PFSK-1 (cell line): ENCODE measurements at regions not wholly inside any gene's neighbourhood (a gene's known extent, or its start where the extent isn't known, plus 50 kb on each side); places are given as distances from the start of the nearest gene placed in this dataset.

ENCODE experiments used
- FOXP2 ChIP-seq: optimal IDR thresholded peaks from 2 replicates; pipeline ENCODE3; 2011; ENCODE audit warnings: borderline replicate concordance, control low read depth, inconsistent platforms; ENCODE audit not compliant: insufficient read depth; ENCODE audit errors: extremely low read length, extremely low read depth
- POLR2AphosphoS5 ChIP-seq: IDR thresholded peaks from 2 replicates; pipeline ENCODE4 v1.6.1; 2012; ENCODE audit warnings: low read depth, mild to moderate bottlenecking, control low read depth, low read length, moderate library complexity
- SIN3A ChIP-seq: IDR thresholded peaks from 2 replicates; pipeline ENCODE4 v1.6.1; 2012; ENCODE audit warnings: mild to moderate bottlenecking, low read length, moderate library complexity, borderline replicate concordance; ENCODE audit not compliant: insufficient read depth
- TAF1 ChIP-seq: IDR thresholded peaks from 2 replicates; pipeline ENCODE4 v1.6.1; 2012; ENCODE audit warnings: low read length, control low read depth, borderline replicate concordance; ENCODE audit not compliant: insufficient read depth
- TF ChIP-seq, protein P1 (sequence below), 2 experiments: IDR thresholded peaks; 2 replicates each; pipeline versions ENCODE4 v1.6.1 to v1.8.0; 2011 to 2012; ENCODE audit warnings: low read depth in 2 of 2, low read length in 2 of 2, control low read depth in 1 of 2, inconsistent platforms in 1 of 2, mild to moderate bottlenecking in 1 of 2, moderate library complexity in 1 of 2; ENCODE audit not compliant: insufficient read depth in 1 of 2

DNA sequence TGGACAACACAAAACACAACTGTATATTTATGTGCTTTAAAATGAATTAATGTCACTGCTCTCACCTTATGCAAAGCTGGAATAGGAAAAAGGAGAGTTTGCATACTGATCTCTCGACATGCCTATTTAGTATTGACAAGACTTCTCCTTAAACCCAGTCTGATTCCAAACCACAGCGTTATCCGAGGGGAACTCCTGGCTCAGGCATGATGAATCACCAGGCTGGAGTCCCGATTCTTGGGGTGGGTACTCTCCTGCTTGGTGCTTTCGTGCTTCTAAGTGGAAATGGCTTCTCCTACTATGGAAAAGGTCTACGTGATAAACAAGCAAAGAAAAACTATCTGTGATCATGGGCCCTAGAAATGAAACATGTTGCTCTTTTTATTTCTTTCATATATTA lies 88.9 kb upstream of the SLC35G4 start:
- TF ChIP-seq, protein P1, sequence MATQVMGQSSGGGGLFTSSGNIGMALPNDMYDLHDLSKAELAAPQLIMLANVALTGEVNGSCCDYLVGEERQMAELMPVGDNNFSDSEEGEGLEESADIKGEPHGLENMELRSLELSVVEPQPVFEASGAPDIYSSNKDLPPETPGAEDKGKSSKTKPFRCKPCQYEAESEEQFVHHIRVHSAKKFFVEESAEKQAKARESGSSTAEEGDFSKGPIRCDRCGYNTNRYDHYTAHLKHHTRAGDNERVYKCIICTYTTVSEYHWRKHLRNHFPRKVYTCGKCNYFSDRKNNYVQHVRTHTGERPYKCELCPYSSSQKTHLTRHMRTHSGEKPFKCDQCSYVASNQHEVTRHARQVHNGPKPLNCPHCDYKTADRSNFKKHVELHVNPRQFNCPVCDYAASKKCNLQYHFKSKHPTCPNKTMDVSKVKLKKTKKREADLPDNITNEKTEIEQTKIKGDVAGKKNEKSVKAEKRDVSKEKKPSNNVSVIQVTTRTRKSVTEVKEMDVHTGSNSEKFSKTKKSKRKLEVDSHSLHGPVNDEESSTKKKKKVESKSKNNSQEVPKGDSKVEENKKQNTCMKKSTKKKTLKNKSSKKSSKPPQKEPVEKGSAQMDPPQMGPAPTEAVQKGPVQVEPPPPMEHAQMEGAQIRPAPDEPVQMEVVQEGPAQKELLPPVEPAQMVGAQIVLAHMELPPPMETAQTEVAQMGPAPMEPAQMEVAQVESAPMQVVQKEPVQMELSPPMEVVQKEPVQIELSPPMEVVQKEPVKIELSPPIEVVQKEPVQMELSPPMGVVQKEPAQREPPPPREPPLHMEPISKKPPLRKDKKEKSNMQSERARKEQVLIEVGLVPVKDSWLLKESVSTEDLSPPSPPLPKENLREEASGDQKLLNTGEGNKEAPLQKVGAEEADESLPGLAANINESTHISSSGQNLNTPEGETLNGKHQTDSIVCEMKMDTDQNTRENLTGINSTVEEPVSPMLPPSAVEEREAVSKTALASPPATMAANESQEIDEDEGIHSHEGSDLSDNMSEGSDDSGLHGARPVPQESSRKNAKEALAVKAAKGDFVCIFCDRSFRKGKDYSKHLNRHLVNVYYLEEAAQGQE (IDR thresholded peaks at IDR 0.05; ENCODE audit: insufficient read depth in 1 of 2, low read depth in 2 of 2, low read length in 2 of 2) = no peak
- TF ChIP-seq FOXP2 (no peak), TAF1 (no peak), POLR2AphosphoS5 (no peak), SIN3A (no peak)

DNA sequence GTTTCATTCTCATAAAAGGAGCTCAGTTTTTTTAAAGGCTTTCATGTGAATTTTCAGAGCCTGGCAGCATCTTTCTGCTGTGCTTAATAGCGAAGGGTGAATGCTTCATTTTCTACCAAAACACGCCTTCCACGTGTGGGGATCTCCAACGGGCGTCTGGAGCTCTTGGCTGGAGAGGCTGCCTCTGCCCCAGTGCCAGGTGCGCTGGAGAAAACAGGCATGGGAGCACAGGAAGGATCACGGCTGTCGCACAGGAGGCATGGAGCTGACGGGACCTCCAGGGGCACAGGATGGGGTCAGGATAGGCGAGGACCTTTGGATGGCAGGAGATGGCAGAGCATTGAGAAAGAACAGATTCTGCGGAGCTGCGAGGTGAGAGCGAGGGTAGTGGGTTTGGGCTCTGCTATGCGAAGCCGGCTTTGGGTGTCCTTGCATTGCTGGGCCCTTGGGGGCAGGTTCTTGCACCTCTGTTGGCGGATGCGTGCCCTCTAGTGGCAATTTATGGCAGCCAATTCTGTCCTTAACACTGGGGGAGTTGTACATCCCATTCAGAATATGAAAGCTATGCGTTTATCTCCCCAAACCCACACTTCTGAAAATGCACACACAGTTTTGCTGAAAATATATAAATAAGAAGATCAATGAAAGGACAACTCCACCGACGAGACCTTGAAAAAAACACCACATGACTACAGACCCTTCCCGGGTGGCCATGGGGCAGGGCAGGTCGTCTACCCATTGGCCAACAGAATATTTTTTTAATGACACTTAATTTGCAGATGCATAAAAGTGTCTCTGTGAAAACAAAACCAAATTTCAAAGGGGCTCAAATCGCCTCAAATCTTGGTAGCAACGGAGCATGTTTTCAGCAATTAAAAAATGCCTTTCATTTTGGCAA lies 90.4 kb upstream of the SLC35G4 start:
- TF ChIP-seq, protein P1 (IDR thresholded peaks at IDR 0.05; ENCODE audit: insufficient read depth in 1 of 2, low read depth in 2 of 2, low read length in 2 of 2) = no peak
- no peak for TF ChIP-seq TAF1
- no peak for TF ChIP-seq FOXP2
- no peak for TF ChIP-seq SIN3A
- TF ChIP-seq POLR2AphosphoS5 = no peak

DNA sequence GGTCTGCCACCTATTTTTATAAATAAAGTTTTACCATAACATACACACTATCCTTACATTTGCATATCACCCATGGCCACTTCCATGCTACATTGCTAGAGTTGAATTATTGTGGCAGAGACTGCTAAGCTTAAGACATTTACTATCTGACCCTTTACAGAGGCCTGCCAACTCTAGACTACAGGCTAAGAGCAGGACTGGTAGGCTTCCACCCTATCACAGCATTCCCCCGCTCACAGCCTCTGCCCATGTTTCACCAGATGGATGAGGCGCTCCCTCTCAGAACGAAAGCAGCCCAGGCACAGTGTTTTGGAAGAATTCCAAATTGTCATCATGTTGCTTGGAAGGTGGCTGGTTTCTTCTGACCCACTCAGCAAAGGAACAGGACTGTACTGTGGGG lies 91.7 kb upstream of the SLC35G4 start:
- no peak for TF ChIP-seq FOXP2
- TF ChIP-seq POLR2AphosphoS5 = no peak
- TF ChIP-seq SIN3A = no peak
- TF ChIP-seq, protein P1 (IDR thresholded peaks at IDR 0.05; ENCODE audit: insufficient read depth in 1 of 2, low read depth in 2 of 2, low read length in 2 of 2) = no peak
- TF ChIP-seq TAF1 = no peak

DNA sequence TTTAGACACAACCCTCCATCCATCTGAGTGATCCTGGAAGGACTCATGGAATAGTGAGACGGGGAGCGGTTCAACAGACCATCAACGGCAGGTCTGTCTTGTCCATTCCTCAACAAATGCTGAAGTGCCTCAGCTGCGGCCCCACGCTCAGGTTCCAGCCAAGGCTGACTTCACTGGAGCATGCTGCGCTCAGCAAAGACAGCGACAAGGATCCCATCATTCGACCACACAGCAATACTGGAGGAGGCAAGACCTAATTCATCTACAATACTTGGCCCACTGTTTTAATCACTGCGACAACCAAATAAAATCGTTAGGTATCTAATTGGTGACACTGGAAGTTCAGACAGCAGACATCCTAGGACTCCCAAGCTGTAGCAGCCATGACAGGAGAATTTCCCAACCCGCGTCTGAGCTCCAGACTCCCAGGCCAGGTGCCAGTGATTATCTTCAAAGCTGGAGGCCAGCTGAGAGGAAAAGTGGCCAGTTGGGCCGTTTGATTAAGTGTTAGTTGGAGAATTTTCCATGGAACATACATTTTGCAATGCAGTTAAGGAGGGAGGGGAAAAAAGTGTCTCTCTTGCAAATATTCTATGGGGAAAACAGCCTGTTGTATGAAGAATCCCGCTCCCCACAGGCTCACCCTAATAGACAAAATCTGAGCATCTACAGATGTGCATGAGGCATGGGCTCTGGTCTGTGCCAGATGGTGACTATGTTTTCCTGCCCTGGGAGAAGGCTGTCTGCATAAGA lies 92.5 kb upstream of the SLC35G4 start:
- TF ChIP-seq SIN3A = no peak
- TF ChIP-seq FOXP2 = no peak
- TF ChIP-seq, protein P1 (IDR thresholded peaks at IDR 0.05; ENCODE audit: insufficient read depth in 1 of 2, low read depth in 2 of 2, low read length in 2 of 2) = no peak
- no peak for TF ChIP-seq POLR2AphosphoS5
- no peak for TF ChIP-seq TAF1
